ENCODE measurements at regions not wholly inside any gene's neighbourhood (a gene's known extent, or its start where the extent isn't known, plus 50 kb on each side); places are given as distances from the start of the nearest gene placed in this dataset.
A peak's percentile ranks its signal among the peaks of the same experiment; 100 is the strongest.

DNA sequence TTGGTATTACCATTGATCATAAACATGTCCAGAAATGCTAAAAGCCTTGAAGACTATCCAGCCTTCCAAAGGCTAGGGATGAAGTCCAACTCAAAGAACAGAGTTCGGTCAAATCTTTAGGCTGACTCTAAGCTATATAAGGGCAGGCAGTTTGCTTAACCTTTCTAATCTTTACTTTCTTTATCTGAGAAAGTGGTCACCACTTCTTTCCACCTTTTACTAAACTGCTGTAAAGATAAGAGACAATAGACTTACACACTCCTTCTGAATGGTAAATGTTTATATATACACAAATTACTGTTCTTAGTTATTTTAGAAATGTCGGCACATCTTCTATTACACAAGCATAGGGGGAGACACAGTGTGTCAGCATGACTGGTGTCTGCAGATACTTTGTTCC, 100.4 kb downstream of the NREP start:
- Histone ChIP-seq H3K9me3 (no peaks in the 10 kb centered on the region), H3K27ac (no peak overlapping the region), H3K4me1 (no peaks in the 10 kb centered on the region), H3K36me3 (no peaks in the 10 kb centered on the region), H3K27me3 (no peaks in the 10 kb centered on the region), H3K4me3 (no peak overlapping the region)
- DNase-seq = no peak
- intact Hi-C loops (cut with DNase I; ENCODE audit: low total_unique reads) = no loop called here
- in situ Hi-C loops (cut with MboI; ENCODE audit: low sequenced_read_pairs in 4 of 4) = no loop called here
- no peak for TF ChIP-seq POLR2A (IDR thresholded peaks at IDR 0.05)
- TF ChIP-seq, protein P1, sequence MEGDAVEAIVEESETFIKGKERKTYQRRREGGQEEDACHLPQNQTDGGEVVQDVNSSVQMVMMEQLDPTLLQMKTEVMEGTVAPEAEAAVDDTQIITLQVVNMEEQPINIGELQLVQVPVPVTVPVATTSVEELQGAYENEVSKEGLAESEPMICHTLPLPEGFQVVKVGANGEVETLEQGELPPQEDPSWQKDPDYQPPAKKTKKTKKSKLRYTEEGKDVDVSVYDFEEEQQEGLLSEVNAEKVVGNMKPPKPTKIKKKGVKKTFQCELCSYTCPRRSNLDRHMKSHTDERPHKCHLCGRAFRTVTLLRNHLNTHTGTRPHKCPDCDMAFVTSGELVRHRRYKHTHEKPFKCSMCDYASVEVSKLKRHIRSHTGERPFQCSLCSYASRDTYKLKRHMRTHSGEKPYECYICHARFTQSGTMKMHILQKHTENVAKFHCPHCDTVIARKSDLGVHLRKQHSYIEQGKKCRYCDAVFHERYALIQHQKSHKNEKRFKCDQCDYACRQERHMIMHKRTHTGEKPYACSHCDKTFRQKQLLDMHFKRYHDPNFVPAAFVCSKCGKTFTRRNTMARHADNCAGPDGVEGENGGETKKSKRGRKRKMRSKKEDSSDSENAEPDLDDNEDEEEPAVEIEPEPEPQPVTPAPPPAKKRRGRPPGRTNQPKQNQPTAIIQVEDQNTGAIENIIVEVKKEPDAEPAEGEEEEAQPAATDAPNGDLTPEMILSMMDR (IDR thresholded peaks at IDR 0.05 in 4 of 5, conservative IDR thresholded peaks at IDR 0.05 in 1 of 5) = no peak
- ATAC-seq = no peak

DNA sequence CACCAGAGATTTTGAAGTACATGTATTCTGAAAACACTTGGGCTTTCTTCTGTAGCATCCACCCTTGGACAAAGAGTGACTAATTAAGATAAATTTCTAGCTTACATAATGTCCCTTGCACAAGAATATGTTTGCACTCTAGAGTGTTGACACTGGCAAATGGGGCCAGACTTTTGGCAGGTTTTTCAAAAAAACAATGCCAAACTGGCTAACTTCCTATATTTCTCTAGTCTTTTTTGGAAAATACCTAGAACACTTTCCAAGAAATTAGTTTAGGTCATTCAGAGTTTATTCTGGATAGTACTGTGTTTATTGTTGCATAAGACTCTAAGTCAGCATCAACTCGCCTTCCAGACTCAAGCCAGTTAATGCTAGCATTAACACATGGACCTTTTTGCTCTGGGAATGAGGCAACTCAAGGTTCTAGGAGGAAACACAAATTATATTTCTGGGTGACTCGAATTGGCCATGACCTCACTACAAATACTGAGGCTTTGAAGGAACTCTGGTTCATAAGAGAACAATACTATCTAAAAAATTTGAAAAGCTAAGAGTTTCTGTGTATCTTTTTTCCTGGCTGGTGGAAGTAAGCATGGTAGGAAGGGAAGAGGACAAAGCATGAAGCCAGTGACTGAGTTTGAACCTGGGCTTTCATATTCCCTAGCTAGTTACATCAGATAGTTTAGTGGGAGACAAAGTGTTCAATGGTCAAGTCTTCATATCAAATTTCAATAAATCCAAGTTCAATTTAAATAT, 101.6 kb downstream of the NREP start:
- Histone ChIP-seq H3K27me3 (no peaks in the 10 kb centered on the region), H3K27ac (no peak overlapping the region), H3K9me3 (no peaks in the 10 kb centered on the region), H3K36me3 (no peaks in the 10 kb centered on the region), H3K4me3 (no peak overlapping the region), H3K4me1 (no peaks in the 10 kb centered on the region)
- DNase-seq (no peak), ATAC-seq (peak; percentile 68 to 80)
- no peak for TF ChIP-seq POLR2A (IDR thresholded peaks at IDR 0.05)
- TF ChIP-seq, protein P1 (IDR thresholded peaks at IDR 0.05 in 4 of 5, conservative IDR thresholded peaks at IDR 0.05 in 1 of 5) = no peak
- in situ Hi-C loops (cut with MboI; ENCODE audit: low sequenced_read_pairs in 4 of 4) = no loop called here
- intact Hi-C loops (cut with DNase I; ENCODE audit: low total_unique reads) = no loop called here

DNA sequence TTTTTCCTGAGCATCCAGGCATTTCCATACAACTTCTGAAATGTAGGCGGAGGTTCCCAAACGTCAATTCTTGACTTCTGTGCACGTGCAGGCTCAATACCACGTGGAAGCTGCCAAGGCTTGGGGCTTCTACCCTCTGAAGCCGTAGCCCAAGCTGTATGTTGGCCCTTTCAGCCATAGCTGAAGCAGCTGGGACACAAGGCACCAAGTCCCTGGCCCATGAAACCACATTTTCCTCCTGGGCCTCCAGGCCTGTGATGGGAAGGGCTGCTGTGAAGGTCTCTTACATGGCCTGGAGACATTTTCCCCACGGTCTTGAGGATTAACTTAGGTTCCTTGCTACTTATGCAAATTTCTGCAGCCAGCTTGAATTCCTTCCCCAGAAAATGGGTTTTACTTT, 103.6 kb downstream of the NREP start:
- Histone ChIP-seq H3K27ac (no peak overlapping the region), H3K4me3 (no peak overlapping the region), H3K27me3 (no peaks in the 10 kb centered on the region), H3K4me1 (no peaks in the 10 kb centered on the region), H3K36me3 (no peaks in the 10 kb centered on the region), H3K9me3 (no peaks in the 10 kb centered on the region)
- TF ChIP-seq, protein P1 (IDR thresholded peaks at IDR 0.05 in 4 of 5, conservative IDR thresholded peaks at IDR 0.05 in 1 of 5) = no peak
- TF ChIP-seq POLR2A (IDR thresholded peaks at IDR 0.05) = no peak
- in situ Hi-C loops (cut with MboI; ENCODE audit: low sequenced_read_pairs in 4 of 4) = no loop called here
- DNase-seq = no peak
- intact Hi-C loops (cut with DNase I; ENCODE audit: low total_unique reads) = no loop called here
- no peak for ATAC-seq

DNA sequence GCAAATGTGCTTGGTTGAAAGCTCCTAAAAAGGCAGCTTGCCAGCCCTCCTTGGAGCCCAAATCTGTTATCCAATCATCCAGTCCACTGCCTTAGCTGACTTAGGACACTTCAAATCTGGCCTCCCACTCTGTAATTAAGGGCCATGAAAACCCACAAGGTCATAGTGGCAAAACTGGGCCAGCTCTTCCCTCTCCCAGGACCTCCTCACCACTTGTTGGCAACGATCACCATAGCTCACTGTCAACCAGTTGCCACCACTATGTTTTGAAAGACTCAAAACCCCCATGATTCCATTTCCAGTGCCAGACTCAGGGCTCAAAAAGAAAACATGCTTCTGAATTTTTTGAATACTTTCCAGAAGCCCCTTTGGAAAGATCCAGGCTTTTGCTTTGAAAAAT, 107.5 kb downstream of the NREP start:
- peaks cover 0 to 3% of the 10 kb centered on the region in 2 donors for H3K4me1 ChIP-seq
- H3K27me3 ChIP-seq = no peaks in the 10 kb centered on the region
- H3K9me3 ChIP-seq = no peaks in the 10 kb centered on the region
- in situ Hi-C loops (cut with MboI; ENCODE audit: low sequenced_read_pairs in 4 of 4) = no loop called here
- DNase-seq (no peak), ATAC-seq (no peak)
- TF ChIP-seq, protein P1 (IDR thresholded peaks at IDR 0.05 in 4 of 5, conservative IDR thresholded peaks at IDR 0.05 in 1 of 5) = no peak
- TF ChIP-seq POLR2A (IDR thresholded peaks at IDR 0.05) = no peak
- H3K36me3 ChIP-seq = no peaks in the 10 kb centered on the region
- no peak overlapping the region for H3K27ac ChIP-seq
- H3K4me3 ChIP-seq = no peak overlapping the region
- intact Hi-C loops (cut with DNase I; ENCODE audit: low total_unique reads) = no loop called here

Data from gastrocnemius medialis (tissue), 4 donors.